ENCODE measurements at regions not wholly inside any gene's neighbourhood (a gene's known extent, or its start where the extent isn't known, plus 50 kb on each side); places are given as distances from the start of the nearest gene placed in this dataset.
A peak's percentile ranks its signal among the peaks of the same experiment; 100 is the strongest.

- Histone ChIP-seq H3K27ac (ENCODE audit: insufficient read depth, low read length) (no peak overlapping the region), H3K4me1 (ENCODE audit: control insufficient read depth, extremely low read depth, insufficient read depth, low read length) (no peaks in the 10 kb centered on the region), H3K79me2 (ENCODE audit: control insufficient read depth, insufficient read depth, low read length) (no peaks in the 10 kb centered on the region), H3K36me3 (ENCODE audit: control insufficient read depth, insufficient read depth, low read length) (no peaks in the 10 kb centered on the region), H3K9ac (ENCODE audit: insufficient read depth, low read length) (no peak overlapping the region), H3K9me3 (ENCODE audit: control insufficient read depth, insufficient read depth, low read depth, low read length) (no peaks in the 10 kb centered on the region), H3K4me3 (replicated peaks in 1 of 4; ENCODE audit: control extremely low read depth in 1 of 4, insufficient read depth in 1 of 4, low read depth in 3 of 4, low read length in 4 of 4) (no peak overlapping the region), H3K4me2 (ENCODE audit: extremely low read depth, insufficient read depth, low read length) (no peak overlapping the region), H2AFZ (ENCODE audit: low read length) (no peak overlapping the region), H4K20me1 (ENCODE audit: control insufficient read depth, extremely low read depth, insufficient read depth, low read length) (no peaks in the 10 kb centered on the region), H3K27me3 (ENCODE audit: control insufficient read depth, insufficient read depth, low read length) (no peaks in the 10 kb centered on the region)
- no peak for DNase-seq (ENCODE audit: low read depth in 2 of 2)
- TF ChIP-seq CTCF (conservative IDR thresholded peaks at IDR 0.05 in 1 of 2, IDR thresholded peaks at IDR 0.05 in 1 of 2; ENCODE audit: low read depth in 1 of 2, low read length in 2 of 2) (no peak), EZH2 (IDR thresholded peaks at IDR 0.05; ENCODE audit: low read length, missing control alignments) (no peak)
These were observed 94.3 kb downstream of the OXGR1 start for GRCh38 chr13:96899946-96900345.

- H4K20me1 ChIP-seq (ENCODE audit: control insufficient read depth, extremely low read depth, insufficient read depth, low read length): no peaks in the 10 kb centered on the region
- no peaks in the 10 kb centered on the region for H3K79me2 ChIP-seq (ENCODE audit: control insufficient read depth, insufficient read depth, low read length)
- no peaks in the 10 kb centered on the region for H3K9me3 ChIP-seq (ENCODE audit: control insufficient read depth, insufficient read depth, low read depth, low read length)
- TF ChIP-seq EZH2 (IDR thresholded peaks at IDR 0.05; ENCODE audit: low read length, missing control alignments): no peak
- no peak for TF ChIP-seq CTCF (conservative IDR thresholded peaks at IDR 0.05 in 1 of 2, IDR thresholded peaks at IDR 0.05 in 1 of 2; ENCODE audit: low read depth in 1 of 2, low read length in 2 of 2)
- DNase-seq (ENCODE audit: low read depth in 2 of 2): no peak
- H3K36me3 ChIP-seq (ENCODE audit: control insufficient read depth, insufficient read depth, low read length): no peaks in the 10 kb centered on the region
- H3K27me3 ChIP-seq (ENCODE audit: control insufficient read depth, insufficient read depth, low read length): no peaks in the 10 kb centered on the region
- H3K4me1 ChIP-seq (ENCODE audit: control insufficient read depth, extremely low read depth, insufficient read depth, low read length): no peaks in the 10 kb centered on the region
- no peak overlapping the region for H3K4me2 ChIP-seq (ENCODE audit: extremely low read depth, insufficient read depth, low read length)
- H3K4me3 ChIP-seq (replicated peaks in 1 of 4; ENCODE audit: control extremely low read depth in 1 of 4, insufficient read depth in 1 of 4, low read depth in 3 of 4, low read length in 4 of 4): no peak overlapping the region
- H3K27ac ChIP-seq (ENCODE audit: insufficient read depth, low read length): no peak overlapping the region
- H2AFZ ChIP-seq (ENCODE audit: low read length): no peak overlapping the region
- no peak overlapping the region for H3K9ac ChIP-seq (ENCODE audit: insufficient read depth, low read length)
These were observed 95.5 kb downstream of the OXGR1 start for GRCh38 chr13:96898646-96899254.

GRCh38 chr13:96898212-96898611 is 96.1 kb downstream of the OXGR1 start:
- no peak for TF ChIP-seq CTCF (conservative IDR thresholded peaks at IDR 0.05 in 1 of 2, IDR thresholded peaks at IDR 0.05 in 1 of 2; ENCODE audit: low read depth in 1 of 2, low read length in 2 of 2)
- TF ChIP-seq EZH2 (IDR thresholded peaks at IDR 0.05; ENCODE audit: low read length, missing control alignments): no peak
- no peaks in the 10 kb centered on the region for H3K36me3 ChIP-seq (ENCODE audit: control insufficient read depth, insufficient read depth, low read length)
- no peak overlapping the region for H3K9ac ChIP-seq (ENCODE audit: insufficient read depth, low read length)
- no peaks in the 10 kb centered on the region for H3K9me3 ChIP-seq (ENCODE audit: control insufficient read depth, insufficient read depth, low read depth, low read length)
- no peak overlapping the region for H3K4me3 ChIP-seq (replicated peaks in 1 of 4; ENCODE audit: control extremely low read depth in 1 of 4, insufficient read depth in 1 of 4, low read depth in 3 of 4, low read length in 4 of 4)
- no peaks in the 10 kb centered on the region for H3K79me2 ChIP-seq (ENCODE audit: control insufficient read depth, insufficient read depth, low read length)
- no peak overlapping the region for H3K4me2 ChIP-seq (ENCODE audit: extremely low read depth, insufficient read depth, low read length)
- no peak overlapping the region for H3K27ac ChIP-seq (ENCODE audit: insufficient read depth, low read length)
- no peaks in the 10 kb centered on the region for H4K20me1 ChIP-seq (ENCODE audit: control insufficient read depth, extremely low read depth, insufficient read depth, low read length)
- no peaks in the 10 kb centered on the region for H3K4me1 ChIP-seq (ENCODE audit: control insufficient read depth, extremely low read depth, insufficient read depth, low read length)
- no peaks in the 10 kb centered on the region for H3K27me3 ChIP-seq (ENCODE audit: control insufficient read depth, insufficient read depth, low read length)
- H2AFZ ChIP-seq (ENCODE audit: low read length): no peak overlapping the region
- DNase-seq (ENCODE audit: low read depth in 2 of 2): peak in 1 of 2 donors; percentile 45
